HCT116 (cell line): ENCODE measurements at regions not wholly inside any gene's neighbourhood (a gene's known extent, or its start where the extent isn't known, plus 50 kb on each side); places are given as distances from the start of the nearest gene placed in this dataset.

Source experiments
- ATAC-seq: fragments of 200-7000 bp; cut with Tn5 transposase; 2 replicates; pipeline ENCODE4 v1.9.1; 2020; ENCODE audit warnings: mild to moderate bottlenecking, moderate library complexity
- BruUV-seq: library from RNA; stranded (reverse); fragments of 400-500 nt; replicated peaks from 2 replicates; lab custom pipeline; 2021; lab: Mats Ljungman, UMichigan
- CTCF ChIA-PET: fragments of 300-600 bp; sonication (Branson Sonifier 250); formaldehyde crosslinking; loops from one replicate; lab custom pipeline; 2021; ENCODE audit warnings: antibody characterized with exemption; lab: Charles Lee
- POLR2A ChIA-PET: fragments of 300-600, 350-600 bp; sonication (Branson Sonifier 250); formaldehyde crosslinking; loops from one replicate; lab custom pipeline; 2021; ENCODE audit warnings: antibody characterized with exemption; lab: Charles Lee
- RAD21 ChIA-PET, 2 experiments: fragments of 300-600 bp; sonication (Branson Sonifier 250); formaldehyde crosslinking; loops; one replicate each; lab custom pipeline; 2023; ENCODE audit warnings: low total read pairs in 2 of 2; ENCODE audit not compliant: uncharacterized antibody in 2 of 2, unreplicated experiment in 2 of 2, low non-redundant PET in 1 of 2; lab: Charles Lee
- DNase-seq: peaks from one replicate; pipeline ENCODE4 v3.0.0-alpha.2; 2010; ENCODE audit warnings: low read depth, low spot score
- H2AFZ ChIP-seq: fragments of 200-600 bp; shearing (Covaris generic), sonication (generic); 2 replicates; pipeline ENCODE4 v1.6.1; 2017; ENCODE audit warnings: low read depth, mixed run types, mixed read lengths, antibody characterized with exemption, low read length; ENCODE audit not compliant: poor library complexity, severe bottlenecking
- H3K27ac ChIP-seq: 2 replicates; pipeline ENCODE4 v1.5.1; 2012; ENCODE audit warnings: low read depth, low read length
- H3K27me3 ChIP-seq: fragments of 200-600 bp; sonication (generic); 2 replicates; pipeline ENCODE4 v1.6.1; 2016; ENCODE audit warnings: mixed run types, low read length, mixed read lengths; ENCODE audit not compliant: insufficient read depth
- H3K36me3 ChIP-seq, 2 experiments: fragments of 200-500 bp in 1 of 2; fragments of 200-600 bp in 1 of 2; sonication (Bioruptor generic) in 1 of 2; sonication (generic) in 1 of 2; 2 replicates each; pipeline versions ENCODE4 v1.5.1 to v1.6.1; 2014 to 2016; ENCODE audit warnings: low read length in 2 of 2, inconsistent platforms in 1 of 2, mixed read lengths in 1 of 2, mixed run types in 1 of 2; ENCODE audit not compliant: insufficient read depth in 2 of 2, control insufficient read depth in 1 of 2
- H3K4me1 ChIP-seq, 2 experiments: fragments of 200-600 bp in 1 of 2; sonication (generic) in 1 of 2; 2 replicates each; pipeline versions ENCODE4 v1.5.1 to v1.6.1; 2012 to 2017; ENCODE audit warnings: low read length in 2 of 2, inconsistent platforms in 1 of 2, mild to moderate bottlenecking in 1 of 2, mixed read lengths in 1 of 2, mixed run types in 1 of 2, moderate library complexity in 1 of 2; ENCODE audit not compliant: insufficient read depth in 2 of 2, control insufficient read depth in 1 of 2
- H3K4me2 ChIP-seq: fragments of 200-600 bp; sonication (generic); 2 replicates; pipeline ENCODE4 v1.6.1; 2017; ENCODE audit warnings: mixed run types, low read length, mixed read lengths
- H3K4me3 ChIP-seq, 2 experiments: fragments of 200-600 bp in 1 of 2; sonication (generic) in 1 of 2; replicated peaks in 1 of 2; 2 replicates each; pipeline ENCODE4 v1.5.1; 2011 to 2016; ENCODE audit warnings: low read length in 2 of 2, control low read depth in 1 of 2, low read depth in 1 of 2, mild to moderate bottlenecking in 1 of 2, mixed read lengths in 1 of 2, mixed run types in 1 of 2
- H3K79me2 ChIP-seq: fragments of 200-600 bp; sonication (generic); 2 replicates; pipeline ENCODE4 v1.6.1; 2017; ENCODE audit warnings: mild to moderate bottlenecking, mixed run types, low read length, moderate library complexity, mixed read lengths; ENCODE audit not compliant: insufficient read depth
- H3K9ac ChIP-seq: fragments of 200-600 bp; sonication (generic); 2 replicates; pipeline ENCODE4 v1.6.1; 2016; ENCODE audit warnings: low read length, mixed read lengths
- H3K9me2 ChIP-seq: fragments of 200-600 bp; sonication (generic), shearing (Covaris generic); 2 replicates; pipeline ENCODE4 v1.6.1; 2017; ENCODE audit warnings: mixed run types, mild to moderate bottlenecking, moderate library complexity; ENCODE audit not compliant: insufficient read depth
- H3K9me3 ChIP-seq, 2 experiments: fragments of 200-500 bp in 1 of 2; fragments of 200-600 bp in 1 of 2; sonication (Bioruptor generic) in 1 of 2; sonication (generic) in 1 of 2; 2 replicates each; pipeline ENCODE4 v1.6.1; 2014 to 2017; ENCODE audit warnings: low read length in 2 of 2, mixed read lengths in 2 of 2, inconsistent platforms in 1 of 2, low read depth in 1 of 2, mild to moderate bottlenecking in 1 of 2, mixed run types in 1 of 2, moderate library complexity in 1 of 2; ENCODE audit not compliant: control insufficient read depth in 1 of 2, insufficient read depth in 1 of 2
- H4K20me1 ChIP-seq: fragments of 200-600 bp; sonication (generic), shearing (Covaris generic); 2 replicates; pipeline ENCODE4 v1.6.1; 2017; ENCODE audit warnings: mixed run types, mild to moderate bottlenecking, moderate library complexity; ENCODE audit not compliant: insufficient read depth
- CBX3 ChIP-seq: IDR thresholded peaks from 2 replicates; pipeline ENCODE4 v1.6.1; 2012; ENCODE audit warnings: low read depth
- CEBPB ChIP-seq: IDR thresholded peaks from 2 replicates; pipeline ENCODE4 v1.6.1; 2012; ENCODE audit warnings: low read depth
- JUND ChIP-seq: IDR thresholded peaks from 2 replicates; pipeline ENCODE4 v1.6.1; 2012
- POLR2A ChIP-seq: IDR thresholded peaks from 2 replicates; pipeline ENCODE4 v1.7.0; 2011; ENCODE audit warnings: borderline replicate concordance; ENCODE audit not compliant: insufficient read depth, insufficient read length; ENCODE audit errors: extremely low read depth
- POLR2AphosphoS5 ChIP-seq: IDR thresholded peaks from 2 replicates; pipeline ENCODE4 v1.6.1; 2011; ENCODE audit warnings: mild to moderate bottlenecking, low read depth, low read length, moderate library complexity
- REST ChIP-seq: IDR thresholded peaks from 2 replicates; pipeline ENCODE4 v1.6.1; 2012; ENCODE audit warnings: low read depth
- SIN3A ChIP-seq: IDR thresholded peaks from 2 replicates; pipeline ENCODE4 v1.6.1; 2012; ENCODE audit warnings: low read depth
- SRF ChIP-seq: IDR thresholded peaks from 2 replicates; pipeline ENCODE4 v1.6.1; 2012; ENCODE audit warnings: low read depth
- ZBTB33 ChIP-seq: IDR thresholded peaks from 2 replicates; pipeline ENCODE4 v1.6.1; 2011; ENCODE audit warnings: mild to moderate bottlenecking, low read length, moderate library complexity; ENCODE audit not compliant: insufficient replicate concordance; ENCODE audit errors: extremely low read depth
- ZFX ChIP-seq: fragments of 450-650 bp; IDR thresholded peaks from 2 replicates; pipeline ENCODE4 v1.6.1; 2017
- intact Hi-C: fragments of 100-400 bp; cut with micrococcal nuclease; formaldehyde crosslinking; loops from 2 replicates; pipeline ENCODE4 v1.10.0; 2022

DNA sequence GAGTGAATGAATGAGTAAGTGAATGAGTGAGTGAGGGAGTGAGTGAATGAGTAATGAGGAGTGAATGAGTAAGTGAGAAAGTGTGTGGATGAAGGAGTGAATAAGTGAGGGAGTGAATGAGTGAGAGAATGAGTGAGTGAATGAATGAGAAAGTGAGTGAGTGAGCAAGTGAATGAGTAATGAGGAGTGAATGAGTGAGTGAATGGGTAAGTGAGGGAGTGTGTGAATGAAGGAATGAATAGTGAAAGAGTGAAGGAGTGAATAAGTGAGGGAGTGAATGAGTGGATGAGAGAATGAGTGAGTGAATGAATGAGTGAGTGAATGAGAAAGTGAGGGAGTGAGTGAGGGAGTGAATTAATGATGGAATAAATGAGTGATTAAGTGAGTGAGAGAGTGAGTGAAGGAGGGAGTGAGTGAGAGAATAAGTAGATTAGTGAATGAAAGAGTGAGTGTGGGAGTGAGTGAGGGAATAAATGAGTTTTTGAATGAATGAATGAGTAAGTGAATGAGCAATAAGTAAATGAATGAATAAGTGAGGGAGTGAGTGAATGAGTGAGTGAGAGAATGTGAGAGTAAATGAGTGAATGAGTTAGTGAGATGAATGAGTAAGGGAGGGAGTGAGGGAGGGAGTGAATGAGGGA, 364.5 kb downstream of the ADGRD1 start:
- Histone ChIP-seq H2AFZ (no peak overlapping the region), H3K27ac (no peak overlapping the region), H3K4me3 (no peak overlapping the region), H3K27me3 (no peaks in the 10 kb centered on the region), H3K9me3 (peaks cover 0 to 10% of the 10 kb centered on the region in 2 experiments; a peak in 1 of 4 replicates), H3K4me2 (no peak overlapping the region), H3K9me2 (no peaks in the 10 kb centered on the region), H3K4me1 (no peaks in the 10 kb centered on the region), H3K79me2 (no peaks in the 10 kb centered on the region), H4K20me1 (no peaks in the 10 kb centered on the region), H3K36me3 (no peaks in the 10 kb centered on the region), H3K9ac (no peak overlapping the region)
- no peak for TF ChIP-seq CEBPB
- TF ChIP-seq CBX3 = no peak
- TF ChIP-seq SIN3A = no peak
- no peak for TF ChIP-seq POLR2A
- no peak for TF ChIP-seq SRF
- TF ChIP-seq ZFX = no peak
- no peak for TF ChIP-seq POLR2AphosphoS5
- TF ChIP-seq REST = no peak
- no peak for TF ChIP-seq ZBTB33
- no peak for TF ChIP-seq JUND
- no TSS peak for BruUV-seq
- ChIA-PET POLR2A (no interaction called here), RAD21 (no interaction called here), CTCF (no interaction called here)
- intact Hi-C loops = no loop called here
- DNase-seq (no peak), ATAC-seq (no peak)
